A549 (cell line): ENCODE measurements at regions not wholly inside any gene's neighbourhood (a gene's known extent, or its start where the extent isn't known, plus 50 kb on each side); places are given as distances from the start of the nearest gene placed in this dataset.

Source experiments
- EP300 ChIP-seq, 2 experiments: fragments of >200 bp; sonication (Bioruptor Twin); formaldehyde crosslinking; IDR thresholded peaks; 2 replicates in 1 of 2; 3 replicates in 1 of 2; pipeline ENCODE4 v1.6.1; 2016 to 2017
- ESRRA ChIP-seq: fragments of 150-350 bp; IDR thresholded peaks from 2 replicates; pipeline ENCODE4 v1.6.1; 2014; ENCODE audit warnings: mild to moderate bottlenecking, low read length, borderline replicate concordance
- FOSL2 ChIP-seq, 2 experiments: fragments of 450-650 bp in 1 of 2; fragments of >200 bp in 1 of 2; sonication (Bioruptor Twin) in 1 of 2; formaldehyde crosslinking; IDR thresholded peaks; 2 replicates each; pipeline versions ENCODE4 v1.5.0 to v1.6.1; 2016 to 2020; ENCODE audit warnings: mild to moderate bottlenecking in 1 of 2, moderate library complexity in 1 of 2
- POLR2A ChIP-seq: IDR thresholded peaks from 2 replicates; pipeline ENCODE4 v1.6.1; 2012; ENCODE audit warnings: mild to moderate bottlenecking, low read length
- SMC3 ChIP-seq: fragments of >200 bp; sonication (Bioruptor Twin); formaldehyde crosslinking; IDR thresholded peaks from 3 replicates; pipeline ENCODE4 v1.6.1; 2018; ENCODE audit warnings: inconsistent platforms
- ZC3H11A ChIP-seq: fragments of 450-650 bp; IDR thresholded peaks from 2 replicates; pipeline ENCODE4 v1.6.1; 2014; ENCODE audit warnings: antibody characterized with exemption, mild to moderate bottlenecking

GRCh38 chr2:149745396-149746230 lies 158.0 kb upstream of the MMADHC start:
- TF ChIP-seq ZC3H11A = no peak
- TF ChIP-seq FOSL2 (IDR thresholded peaks at IDR 0.05) = no peak
- no peak for TF ChIP-seq FOSL2 (CRISPR knock-in tag; IDR thresholded peaks at IDR 0.05)
- no peak for TF ChIP-seq POLR2A
- no peak for TF ChIP-seq SMC3
- no peak for TF ChIP-seq ESRRA
- TF ChIP-seq EP300 (IDR thresholded peaks at IDR 0.05) = no peak
